WTC11 (cell line): ENCODE measurements at regions not wholly inside any gene's neighbourhood (a gene's known extent, or its start where the extent isn't known, plus 50 kb on each side); places are given as distances from the start of the nearest gene placed in this dataset.

Experiments used
- E2F5 ChIP-seq: sonication (generic); formaldehyde crosslinking; IDR thresholded peaks from 2 replicates; pipeline ENCODE4 v1.8.1; 2022; ENCODE audit warnings: mild to moderate bottlenecking, moderate library complexity, missing genetic modification reagents
- IRF2 ChIP-seq: sonication (generic); formaldehyde crosslinking; IDR thresholded peaks from 2 replicates; pipeline ENCODE4 v1.8.0; 2022; ENCODE audit warnings: low read depth, missing genetic modification reagents, borderline replicate concordance
- STAT6 ChIP-seq: sonication (generic); formaldehyde crosslinking; conservative IDR thresholded peaks from 2 replicates; pipeline ENCODE4 v1.8.1; 2023; ENCODE audit warnings: mild to moderate bottlenecking, low read depth, missing genetic modification reagents, moderate library complexity
- TP53 ChIP-seq: sonication (generic); formaldehyde crosslinking; IDR thresholded peaks from 2 replicates; pipeline ENCODE4 v1.8.1; 2023; ENCODE audit warnings: mild to moderate bottlenecking, missing genetic modification reagents
- USF2 ChIP-seq: sonication (generic); formaldehyde crosslinking; IDR thresholded peaks from 2 replicates; pipeline ENCODE4 v1.8.1; 2023; ENCODE audit warnings: mild to moderate bottlenecking, missing genetic modification reagents, moderate library complexity
- ZNF281 ChIP-seq: sonication (generic); formaldehyde crosslinking; IDR thresholded peaks from 2 replicates; pipeline ENCODE4 v1.8.0; 2023; ENCODE audit warnings: mild to moderate bottlenecking, missing genetic modification reagents

- TF ChIP-seq ZNF281 (CRISPR knock-in tag) (no peak), STAT6 (CRISPR knock-in tag) (no peak), IRF2 (CRISPR knock-in tag) (no peak), E2F5 (CRISPR knock-in tag) (no peak), TP53 (CRISPR knock-in tag) (no peak), USF2 (no peak)
Measured at GRCh38 chr1:106536741-106537140, 519.7 kb upstream of the PRMT6 start.
